ENCODE measurements at regions not wholly inside any gene's neighbourhood (a gene's known extent, or its start where the extent isn't known, plus 50 kb on each side); places are given as distances from the start of the nearest gene placed in this dataset.

GRCh38 chr6:90442366-90442765, 144.5 kb downstream of the MAP3K7 start:
- H3K4me3 ChIP-seq (replicated peaks; ENCODE audit: insufficient read depth, low read length): no peak overlapping the region
- H3K27ac ChIP-seq (replicated peaks): no peak overlapping the region
- TF ChIP-seq POLR2AphosphoS5 (IDR thresholded peaks at IDR 0.05; ENCODE audit: low read depth) (no peak), REST (IDR thresholded peaks at IDR 0.05; ENCODE audit: insufficient replicate concordance, low read depth) (no peak), SPI1 (IDR thresholded peaks at IDR 0.05; ENCODE audit: borderline replicate concordance, low read depth) (no peak), GABPA (IDR thresholded peaks at IDR 0.05; ENCODE audit: low read depth) (no peak), CTCF (IDR thresholded peaks at IDR 0.05; ENCODE audit: insufficient read depth, low read length) (no peak)
- DNase-seq (ENCODE audit: low read depth in 1 of 2, low spot score in 1 of 2): no peak
- H3K27me3 ChIP-seq (ENCODE audit: insufficient read depth, poor library complexity, severe bottlenecking): peaks cover 8% of the 10 kb centered on the region

- TF ChIP-seq POLR2AphosphoS5 (IDR thresholded peaks at IDR 0.05; ENCODE audit: low read depth) (no peak), CTCF (IDR thresholded peaks at IDR 0.05; ENCODE audit: insufficient read depth, low read length) (no peak), REST (IDR thresholded peaks at IDR 0.05; ENCODE audit: insufficient replicate concordance, low read depth) (no peak), GABPA (IDR thresholded peaks at IDR 0.05; ENCODE audit: low read depth) (no peak), SPI1 (IDR thresholded peaks at IDR 0.05; ENCODE audit: borderline replicate concordance, low read depth) (no peak)
- no peak for DNase-seq (ENCODE audit: low read depth in 1 of 2, low spot score in 1 of 2)
- Histone ChIP-seq H3K27ac (replicated peaks) (no peak overlapping the region), H3K27me3 (ENCODE audit: insufficient read depth, poor library complexity, severe bottlenecking) (peaks cover 5% of the 10 kb centered on the region), H3K4me3 (replicated peaks; ENCODE audit: insufficient read depth, low read length) (no peak overlapping the region)
These were observed 144.1 kb upstream of the BACH2 start for GRCh38 chr6:90440586-90441283.

- no peak for DNase-seq (ENCODE audit: low read depth in 1 of 2, low spot score in 1 of 2)
- Histone ChIP-seq H3K27me3 (ENCODE audit: insufficient read depth, poor library complexity, severe bottlenecking) (peaks cover 3% of the 10 kb centered on the region), H3K4me3 (replicated peaks; ENCODE audit: insufficient read depth, low read length) (no peak overlapping the region), H3K27ac (replicated peaks) (no peak overlapping the region)
- TF ChIP-seq SPI1 (IDR thresholded peaks at IDR 0.05; ENCODE audit: borderline replicate concordance, low read depth) (no peak), CTCF (IDR thresholded peaks at IDR 0.05; ENCODE audit: insufficient read depth, low read length) (no peak), GABPA (IDR thresholded peaks at IDR 0.05; ENCODE audit: low read depth) (no peak), POLR2AphosphoS5 (IDR thresholded peaks at IDR 0.05; ENCODE audit: low read depth) (no peak), REST (IDR thresholded peaks at IDR 0.05; ENCODE audit: insufficient replicate concordance, low read depth) (no peak)
These were observed 142.9 kb upstream of the BACH2 start for GRCh38 chr6:90439586-90439985.
